Loucy (cell line): ENCODE measurements at regions not wholly inside any gene's neighbourhood (a gene's known extent, or its start where the extent isn't known, plus 50 kb on each side); places are given as distances from the start of the nearest gene placed in this dataset.

Source experiments
- CTCF ChIP-seq: fragments of 200-600 bp; sonication (generic); conservative IDR thresholded peaks from 2 replicates; pipeline ENCODE4 v1.5.1; 2014; ENCODE audit warnings: mild to moderate bottlenecking, antibody characterized with exemption, low read length
- EZH2phosphoT487 ChIP-seq: fragments of 200-600 bp; IDR thresholded peaks from 2 replicates; pipeline ENCODE4 v1.6.1; 2018; ENCODE audit warnings: antibody characterized with exemption, mild to moderate bottlenecking, moderate library complexity, borderline replicate concordance

GRCh38 chr5:31114817-31115216 lies 78.7 kb upstream of the CDH6 start:
- TF ChIP-seq CTCF (no peak), EZH2phosphoT487 (no peak)
